Fibroblast of lung (primary cell): ENCODE measurements at regions not wholly inside any gene's neighbourhood (a gene's known extent, or its start where the extent isn't known, plus 50 kb on each side); places are given as distances from the start of the nearest gene placed in this dataset.

Source experiments
- DNase-seq, 2 donors: peaks; one replicate each; pipeline versions ENCODE4 v3.0.0 to v3.0.0-alpha.2; 2010; ENCODE audit warnings: low read depth in 2 of 2
- H2AFZ ChIP-seq: 2 replicates; pipeline ENCODE4 v1.5.1; 2012; ENCODE audit warnings: low read length, control low read depth, inconsistent platforms
- H3K27ac ChIP-seq: 2 replicates; pipeline ENCODE4 v1.5.1; 2011; ENCODE audit warnings: low read length, control low read depth; ENCODE audit not compliant: insufficient read depth
- H3K27me3 ChIP-seq: 2 replicates; pipeline ENCODE4 v1.5.1; 2011; ENCODE audit warnings: mild to moderate bottlenecking, low read length; ENCODE audit not compliant: control insufficient read depth, insufficient read depth
- H3K36me3 ChIP-seq: 2 replicates; pipeline ENCODE4 v1.5.1; 2011; ENCODE audit warnings: low read length; ENCODE audit not compliant: control insufficient read depth, insufficient read depth
- H3K4me1 ChIP-seq: 2 replicates; pipeline ENCODE4 v1.5.1; 2011; ENCODE audit warnings: low read length; ENCODE audit not compliant: control insufficient read depth, insufficient read depth; ENCODE audit errors: extremely low read depth
- H3K4me2 ChIP-seq: 2 replicates; pipeline ENCODE4 v1.5.1; 2011; ENCODE audit warnings: low read length, control low read depth; ENCODE audit not compliant: insufficient read depth; ENCODE audit errors: extremely low read depth
- H3K4me3 ChIP-seq, 4 experiments: fragments of 200-600 bp in 1 of 4; sonication (generic) in 1 of 4; replicated peaks in 1 of 4; 2 replicates each; pipeline ENCODE4 v1.5.1; 2011 to 2016; ENCODE audit warnings: low read length in 4 of 4, low read depth in 3 of 4, mild to moderate bottlenecking in 3 of 4, control low read depth in 2 of 4, inconsistent platforms in 1 of 4, mixed read lengths in 1 of 4; ENCODE audit not compliant: insufficient read depth in 1 of 4; ENCODE audit errors: control extremely low read depth in 1 of 4
- H3K79me2 ChIP-seq: 2 replicates; pipeline ENCODE4 v1.5.1; 2012; ENCODE audit warnings: mild to moderate bottlenecking, low read length, inconsistent platforms; ENCODE audit not compliant: control insufficient read depth, insufficient read depth
- H3K9ac ChIP-seq: 2 replicates; pipeline ENCODE4 v1.5.1; 2011; ENCODE audit warnings: mild to moderate bottlenecking, low read length, control low read depth; ENCODE audit not compliant: insufficient read depth
- H3K9me3 ChIP-seq: 2 replicates; pipeline ENCODE4 v1.5.1; 2012; ENCODE audit warnings: low read depth, low read length; ENCODE audit not compliant: control insufficient read depth, insufficient read depth
- H4K20me1 ChIP-seq: 2 replicates; pipeline ENCODE4 v1.5.1; 2011; ENCODE audit warnings: low read length; ENCODE audit not compliant: control insufficient read depth, insufficient read depth; ENCODE audit errors: extremely low read depth
- CTCF ChIP-seq, 2 donors: IDR thresholded peaks in 1 of 2; conservative IDR thresholded peaks in 1 of 2; 1 replicate in 1 of 2; 2 replicates in 1 of 2; pipeline ENCODE4 v1.5.1; 2011 to 2012; ENCODE audit warnings: low read length in 2 of 2, control low read depth in 1 of 2, inconsistent platforms in 1 of 2, low read depth in 1 of 2, mild to moderate bottlenecking in 1 of 2
- EZH2 ChIP-seq: IDR thresholded peaks from 2 replicates; pipeline ENCODE4 v1.5.1; 2012; ENCODE audit warnings: low read length, control low read depth, mild to moderate bottlenecking; ENCODE audit errors: missing control alignments

- no peak overlapping the region for H3K4me3 ChIP-seq
- no peak overlapping the region for H3K27ac ChIP-seq
- H3K36me3 ChIP-seq: no peaks in the 10 kb centered on the region
- no peak for TF ChIP-seq EZH2
- no peak for TF ChIP-seq CTCF (conservative IDR thresholded peaks at IDR 0.05 in 1 of 2, IDR thresholded peaks at IDR 0.05 in 1 of 2; ENCODE audit: low read depth in 1 of 2, low read length in 2 of 2)
- H3K4me1 ChIP-seq: peaks cover 13% of the 10 kb centered on the region
- no peak for DNase-seq
- H4K20me1 ChIP-seq: no peaks in the 10 kb centered on the region
- H2AFZ ChIP-seq: no peak overlapping the region
- H3K79me2 ChIP-seq: no peaks in the 10 kb centered on the region
- H3K4me2 ChIP-seq: no peak overlapping the region
- H3K9me3 ChIP-seq: no peaks in the 10 kb centered on the region
- no peak overlapping the region for H3K9ac ChIP-seq
- H3K27me3 ChIP-seq: no peaks in the 10 kb centered on the region
These were observed 183.3 kb upstream of the PIK3R1 start for GRCh38 chr5:68032216-68032762.

- TF ChIP-seq CTCF (conservative IDR thresholded peaks at IDR 0.05 in 1 of 2, IDR thresholded peaks at IDR 0.05 in 1 of 2; ENCODE audit: low read depth in 1 of 2, low read length in 2 of 2) (no peak), EZH2 (no peak)
- no peak overlapping the region for H3K4me3 ChIP-seq
- no peak overlapping the region for H3K9ac ChIP-seq
- H3K9me3 ChIP-seq: no peaks in the 10 kb centered on the region
- no peaks in the 10 kb centered on the region for H4K20me1 ChIP-seq
- no peaks in the 10 kb centered on the region for H3K27me3 ChIP-seq
- peaks cover 17% of the 10 kb centered on the region for H3K4me1 ChIP-seq
- H2AFZ ChIP-seq: no peak overlapping the region
- H3K79me2 ChIP-seq: no peaks in the 10 kb centered on the region
- peak in 1 of 2 donors; percentile 51 for DNase-seq
- peak overlapping the region; percentile 38 for H3K4me2 ChIP-seq
- H3K27ac ChIP-seq: no peak overlapping the region
- no peaks in the 10 kb centered on the region for H3K36me3 ChIP-seq
These were observed 187.3 kb upstream of the PIK3R1 start for GRCh38 chr5:68028131-68028727.

GRCh38 chr5:68027519-68027918 lies 188.0 kb upstream of the PIK3R1 start:
- no peak overlapping the region for H3K27ac ChIP-seq
- peaks cover 17% of the 10 kb centered on the region for H3K4me1 ChIP-seq
- H3K4me2 ChIP-seq: peak overlapping the region; percentile 42
- no peak for TF ChIP-seq CTCF (conservative IDR thresholded peaks at IDR 0.05 in 1 of 2, IDR thresholded peaks at IDR 0.05 in 1 of 2; ENCODE audit: low read depth in 1 of 2, low read length in 2 of 2)
- TF ChIP-seq EZH2: no peak
- no peak overlapping the region for H3K4me3 ChIP-seq
- H4K20me1 ChIP-seq: no peaks in the 10 kb centered on the region
- DNase-seq: peak; percentile 74 to 93
- H3K9ac ChIP-seq: no peak overlapping the region
- no peaks in the 10 kb centered on the region for H3K36me3 ChIP-seq
- H3K27me3 ChIP-seq: no peaks in the 10 kb centered on the region
- H3K79me2 ChIP-seq: no peaks in the 10 kb centered on the region
- no peak overlapping the region for H2AFZ ChIP-seq
- no peaks in the 10 kb centered on the region for H3K9me3 ChIP-seq
